ENCODE measurements at regions not wholly inside any gene's neighbourhood (a gene's known extent, or its start where the extent isn't known, plus 50 kb on each side); places are given as distances from the start of the nearest gene placed in this dataset.

DNA sequence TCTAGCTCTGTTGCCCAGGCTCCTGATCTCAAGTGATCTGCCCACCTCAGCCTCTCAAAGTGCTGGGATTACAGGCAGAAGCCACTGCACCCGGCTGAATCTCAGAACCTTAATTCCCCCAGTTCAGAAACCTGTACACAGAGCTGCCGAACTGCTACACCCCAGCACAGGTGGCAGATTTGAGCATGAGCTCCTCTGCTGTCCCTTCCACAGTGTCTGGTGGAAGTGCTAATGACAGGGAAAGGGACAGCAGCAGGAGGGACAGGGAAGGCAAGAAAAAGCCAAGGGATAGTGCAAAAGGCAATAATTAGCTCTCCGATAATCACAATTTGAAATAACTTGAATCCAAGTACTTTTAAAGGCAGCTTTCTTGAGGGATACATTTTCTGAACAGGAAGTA is 211.4 kb upstream of the ZNF521 start:
- DNase-seq (ENCODE audit: low read depth in 2 of 2): no peak
- no peaks in the 10 kb centered on the region for H3K4me1 ChIP-seq (ENCODE audit: control insufficient read depth, extremely low read depth, insufficient read depth, low read length)
- H3K36me3 ChIP-seq (ENCODE audit: control insufficient read depth, insufficient read depth, low read length): no peaks in the 10 kb centered on the region
- H4K20me1 ChIP-seq (ENCODE audit: control insufficient read depth, extremely low read depth, insufficient read depth, low read length): no peaks in the 10 kb centered on the region
- no peak overlapping the region for H3K4me3 ChIP-seq (replicated peaks in 1 of 4; ENCODE audit: control extremely low read depth in 1 of 4, insufficient read depth in 1 of 4, low read depth in 3 of 4, low read length in 4 of 4)
- no peak overlapping the region for H2AFZ ChIP-seq (ENCODE audit: low read length)
- no peaks in the 10 kb centered on the region for H3K9me3 ChIP-seq (ENCODE audit: control insufficient read depth, insufficient read depth, low read depth, low read length)
- no peak for TF ChIP-seq EZH2 (IDR thresholded peaks at IDR 0.05; ENCODE audit: low read length, missing control alignments)
- TF ChIP-seq, protein P1, sequence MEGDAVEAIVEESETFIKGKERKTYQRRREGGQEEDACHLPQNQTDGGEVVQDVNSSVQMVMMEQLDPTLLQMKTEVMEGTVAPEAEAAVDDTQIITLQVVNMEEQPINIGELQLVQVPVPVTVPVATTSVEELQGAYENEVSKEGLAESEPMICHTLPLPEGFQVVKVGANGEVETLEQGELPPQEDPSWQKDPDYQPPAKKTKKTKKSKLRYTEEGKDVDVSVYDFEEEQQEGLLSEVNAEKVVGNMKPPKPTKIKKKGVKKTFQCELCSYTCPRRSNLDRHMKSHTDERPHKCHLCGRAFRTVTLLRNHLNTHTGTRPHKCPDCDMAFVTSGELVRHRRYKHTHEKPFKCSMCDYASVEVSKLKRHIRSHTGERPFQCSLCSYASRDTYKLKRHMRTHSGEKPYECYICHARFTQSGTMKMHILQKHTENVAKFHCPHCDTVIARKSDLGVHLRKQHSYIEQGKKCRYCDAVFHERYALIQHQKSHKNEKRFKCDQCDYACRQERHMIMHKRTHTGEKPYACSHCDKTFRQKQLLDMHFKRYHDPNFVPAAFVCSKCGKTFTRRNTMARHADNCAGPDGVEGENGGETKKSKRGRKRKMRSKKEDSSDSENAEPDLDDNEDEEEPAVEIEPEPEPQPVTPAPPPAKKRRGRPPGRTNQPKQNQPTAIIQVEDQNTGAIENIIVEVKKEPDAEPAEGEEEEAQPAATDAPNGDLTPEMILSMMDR (conservative IDR thresholded peaks at IDR 0.05 in 1 of 2, IDR thresholded peaks at IDR 0.05 in 1 of 2; ENCODE audit: low read depth in 1 of 2, low read length in 2 of 2): no peak
- H3K9ac ChIP-seq (ENCODE audit: insufficient read depth, low read length): no peak overlapping the region
- no peak overlapping the region for H3K4me2 ChIP-seq (ENCODE audit: extremely low read depth, insufficient read depth, low read length)
- H3K27me3 ChIP-seq (ENCODE audit: control insufficient read depth, insufficient read depth, low read length): peaks cover 2% of the 10 kb centered on the region
- no peaks in the 10 kb centered on the region for H3K79me2 ChIP-seq (ENCODE audit: control insufficient read depth, insufficient read depth, low read length)
- no peak overlapping the region for H3K27ac ChIP-seq (ENCODE audit: insufficient read depth, low read length)

DNA sequence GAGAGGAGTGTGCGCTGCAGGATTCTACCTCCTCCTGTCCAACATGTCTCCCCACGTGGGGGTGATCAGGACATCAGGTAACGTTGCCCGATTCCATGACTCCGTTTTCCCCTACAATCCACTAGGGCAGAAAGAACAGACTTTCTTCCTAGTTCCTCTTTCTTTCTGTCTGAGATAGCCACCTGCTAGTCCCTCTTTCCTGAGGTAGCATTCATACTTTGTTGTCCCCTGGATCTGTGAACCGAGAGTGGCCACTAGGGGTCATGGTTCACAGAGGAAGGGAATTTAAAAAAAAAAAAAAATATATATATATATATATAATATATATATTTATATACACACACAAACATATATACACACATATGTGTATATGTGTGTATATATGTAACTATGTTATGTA is 210.0 kb upstream of the ZNF521 start:
- Histone ChIP-seq H3K4me1 (ENCODE audit: control insufficient read depth, extremely low read depth, insufficient read depth, low read length) (no peaks in the 10 kb centered on the region), H3K4me2 (ENCODE audit: extremely low read depth, insufficient read depth, low read length) (no peak overlapping the region), H3K4me3 (replicated peaks in 1 of 4; ENCODE audit: control extremely low read depth in 1 of 4, insufficient read depth in 1 of 4, low read depth in 3 of 4, low read length in 4 of 4) (no peak overlapping the region), H4K20me1 (ENCODE audit: control insufficient read depth, extremely low read depth, insufficient read depth, low read length) (no peaks in the 10 kb centered on the region), H3K27me3 (ENCODE audit: control insufficient read depth, insufficient read depth, low read length) (peaks cover 2% of the 10 kb centered on the region), H2AFZ (ENCODE audit: low read length) (no peak overlapping the region), H3K27ac (ENCODE audit: insufficient read depth, low read length) (no peak overlapping the region), H3K79me2 (ENCODE audit: control insufficient read depth, insufficient read depth, low read length) (no peaks in the 10 kb centered on the region), H3K36me3 (ENCODE audit: control insufficient read depth, insufficient read depth, low read length) (no peaks in the 10 kb centered on the region), H3K9ac (ENCODE audit: insufficient read depth, low read length) (no peak overlapping the region), H3K9me3 (ENCODE audit: control insufficient read depth, insufficient read depth, low read depth, low read length) (no peaks in the 10 kb centered on the region)
- peak; percentile 7 to 47 for DNase-seq (ENCODE audit: low read depth in 2 of 2)
- no peak for TF ChIP-seq EZH2 (IDR thresholded peaks at IDR 0.05; ENCODE audit: low read length, missing control alignments)
- TF ChIP-seq, protein P1 (conservative IDR thresholded peaks at IDR 0.05 in 1 of 2, IDR thresholded peaks at IDR 0.05 in 1 of 2; ENCODE audit: low read depth in 1 of 2, low read length in 2 of 2): peak; percentile 34 to 38

DNA sequence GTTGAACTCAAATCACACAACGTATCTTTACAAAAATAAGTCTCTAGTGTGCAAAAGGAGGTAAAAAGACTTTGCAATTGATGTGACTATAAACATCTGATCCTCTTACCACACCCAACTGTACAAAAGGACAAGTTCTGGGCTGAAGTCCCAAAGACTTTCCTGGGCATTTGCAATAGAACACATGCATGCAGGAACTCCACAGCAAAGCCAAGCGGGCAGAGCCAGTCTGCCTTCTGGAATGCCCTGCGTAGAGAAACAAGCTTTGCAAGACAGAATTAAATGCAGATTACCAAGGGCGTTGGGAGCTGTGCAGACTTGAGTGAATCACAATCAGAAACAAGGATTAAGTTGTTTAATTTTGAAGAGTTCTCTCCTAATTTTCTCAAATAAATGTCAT is 208.4 kb upstream of the ZNF521 start:
- no peaks in the 10 kb centered on the region for H3K9me3 ChIP-seq (ENCODE audit: control insufficient read depth, insufficient read depth, low read depth, low read length)
- no peak overlapping the region for H3K9ac ChIP-seq (ENCODE audit: insufficient read depth, low read length)
- no peaks in the 10 kb centered on the region for H4K20me1 ChIP-seq (ENCODE audit: control insufficient read depth, extremely low read depth, insufficient read depth, low read length)
- H3K4me2 ChIP-seq (ENCODE audit: extremely low read depth, insufficient read depth, low read length): no peak overlapping the region
- H3K4me1 ChIP-seq (ENCODE audit: control insufficient read depth, extremely low read depth, insufficient read depth, low read length): no peaks in the 10 kb centered on the region
- H3K27ac ChIP-seq (ENCODE audit: insufficient read depth, low read length): no peak overlapping the region
- DNase-seq (ENCODE audit: low read depth in 2 of 2): peak in 1 of 2 donors; percentile 35
- TF ChIP-seq EZH2 (IDR thresholded peaks at IDR 0.05; ENCODE audit: low read length, missing control alignments): no peak
- TF ChIP-seq, protein P1 (conservative IDR thresholded peaks at IDR 0.05 in 1 of 2, IDR thresholded peaks at IDR 0.05 in 1 of 2; ENCODE audit: low read depth in 1 of 2, low read length in 2 of 2): no peak
- H3K27me3 ChIP-seq (ENCODE audit: control insufficient read depth, insufficient read depth, low read length): no peaks in the 10 kb centered on the region
- no peaks in the 10 kb centered on the region for H3K79me2 ChIP-seq (ENCODE audit: control insufficient read depth, insufficient read depth, low read length)
- no peak overlapping the region for H2AFZ ChIP-seq (ENCODE audit: low read length)
- no peaks in the 10 kb centered on the region for H3K36me3 ChIP-seq (ENCODE audit: control insufficient read depth, insufficient read depth, low read length)
- H3K4me3 ChIP-seq (replicated peaks in 1 of 4; ENCODE audit: control extremely low read depth in 1 of 4, insufficient read depth in 1 of 4, low read depth in 3 of 4, low read length in 4 of 4): no peak overlapping the region
